ENCODE measurements at regions not wholly inside any gene's neighbourhood (a gene's known extent, or its start where the extent isn't known, plus 50 kb on each side); places are given as distances from the start of the nearest gene placed in this dataset.

- DNase-seq: peak; percentile 70
Observed at GRCh38 chr1:22289307-22289995, 146.6 kb upstream of the WNT4 start.

DNA sequence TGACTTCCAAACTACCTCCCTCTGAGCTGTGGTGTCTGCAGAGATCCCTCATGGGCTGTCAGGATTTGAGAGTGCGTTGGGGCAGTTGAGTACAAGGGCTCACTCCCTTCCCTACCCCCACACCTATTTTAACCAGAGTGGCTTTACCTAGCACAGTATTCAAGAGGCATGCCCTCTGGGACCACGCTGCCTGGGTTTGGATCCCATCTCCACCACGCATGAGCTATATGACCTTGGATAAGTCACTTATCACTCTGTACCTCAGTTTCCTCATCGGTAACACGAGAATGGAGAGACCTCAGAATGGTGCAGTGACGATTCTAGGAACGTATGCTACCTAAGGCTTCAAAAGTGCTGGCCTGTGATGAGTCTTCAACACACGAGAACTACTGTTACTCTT is 147.3 kb upstream of the WNT4 start:
- DNase-seq: no peak

- no peak for DNase-seq
Observed at GRCh38 chr1:22290611-22291010, 147.7 kb upstream of the WNT4 start.

- DNase-seq: no peak
Observed at GRCh38 chr1:22291057-22291456, 148.2 kb upstream of the WNT4 start.

GRCh38 chr1:22291494-22291893 is 148.6 kb upstream of the WNT4 start:
- DNase-seq: no peak

- no peak for DNase-seq
Observed at GRCh38 chr1:22292011-22292788, 149.3 kb upstream of the WNT4 start.

DNA sequence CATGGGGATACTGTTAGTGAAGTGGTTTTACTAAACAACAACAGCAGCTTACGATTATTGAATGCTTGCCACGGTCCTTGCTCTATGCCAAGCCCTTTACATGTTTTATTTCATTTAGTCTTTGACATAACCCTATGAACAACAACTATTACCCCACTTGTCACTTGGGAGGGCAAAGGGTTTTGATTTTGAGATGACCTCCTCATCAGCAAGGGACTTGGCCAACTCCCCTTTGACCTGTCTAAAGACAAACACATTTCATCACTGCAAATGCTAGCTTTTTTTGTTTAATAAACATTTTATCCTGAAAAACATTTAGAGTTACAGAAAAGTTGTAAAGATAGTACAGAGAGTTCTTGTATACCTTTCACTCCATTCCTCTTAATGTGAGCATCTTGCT is 152.5 kb upstream of the WNT4 start:
- no peak for DNase-seq

GRCh38 chr1:22295856-22296255 is 153.0 kb upstream of the WNT4 start:
- DNase-seq: no peak

DNA sequence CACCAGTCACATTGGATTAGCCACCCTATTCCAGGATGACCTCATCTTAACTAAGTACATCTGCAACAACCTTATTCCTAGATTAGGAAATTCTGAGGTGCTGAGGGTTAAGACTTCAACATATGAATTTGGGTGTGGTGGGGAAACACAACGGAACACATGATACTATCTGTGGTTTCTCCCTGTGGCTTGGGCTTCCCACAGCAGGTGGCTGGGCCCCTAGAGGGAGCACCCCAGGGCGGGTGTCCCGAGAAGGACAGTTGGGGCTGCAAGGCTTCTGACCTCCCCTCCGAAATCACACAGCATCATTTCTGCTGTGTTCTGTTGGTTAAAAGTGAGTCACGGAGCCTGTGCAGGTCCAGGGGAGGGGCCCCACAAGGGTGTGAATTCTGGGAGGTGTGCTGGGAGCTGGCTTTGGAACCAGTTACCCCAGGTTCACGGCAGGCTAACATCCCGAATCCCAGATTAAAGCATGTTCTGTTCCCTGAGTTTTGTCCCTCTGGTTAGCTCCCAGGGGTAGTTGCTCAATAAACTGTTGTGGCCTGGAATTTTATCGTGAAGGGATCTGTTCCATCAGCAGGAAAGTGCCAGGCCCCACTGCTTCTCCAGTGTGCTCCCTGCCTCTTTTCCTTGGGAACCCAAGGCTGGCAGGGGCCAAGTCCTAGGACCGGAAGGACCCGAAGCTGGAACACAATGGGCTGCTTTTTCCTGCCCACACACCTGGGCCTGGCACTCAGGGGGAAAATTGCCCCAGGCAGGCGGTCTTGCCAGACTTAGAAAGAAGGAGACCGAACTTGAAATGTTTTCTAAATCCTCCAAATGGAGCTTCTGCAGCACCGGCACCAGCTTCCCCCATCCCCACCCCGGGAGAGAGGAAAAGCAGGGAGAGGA is 154.0 kb upstream of the WNT4 start:
- no peak for DNase-seq

DNA sequence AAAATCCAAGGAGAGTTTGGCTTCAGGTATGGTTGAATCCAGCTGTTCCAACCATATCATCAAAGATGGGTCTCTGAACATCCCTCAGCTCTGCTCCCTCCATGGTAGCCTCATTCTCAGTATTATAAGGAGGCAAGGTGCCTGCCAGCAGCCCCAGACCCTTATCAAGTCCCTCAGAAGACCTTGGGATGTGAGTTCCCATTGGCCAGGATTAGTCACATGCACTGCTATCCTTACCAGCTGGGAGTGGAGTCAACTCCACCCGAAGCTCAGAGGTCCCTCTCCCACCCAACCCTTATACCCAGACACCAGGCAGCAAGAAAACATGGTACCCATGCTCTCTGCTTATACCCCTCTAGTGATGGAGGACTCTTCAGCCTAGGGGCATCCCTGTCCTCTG is 153.7 kb upstream of the ZBTB40 start:
- peak; percentile 47 for DNase-seq

- no peak for DNase-seq
Observed at GRCh38 chr1:22303816-22304215, 147.8 kb upstream of the ZBTB40 start.

GRCh38 chr1:22309572-22309971 is 142.1 kb upstream of the ZBTB40 start:
- no peak for DNase-seq

DNA sequence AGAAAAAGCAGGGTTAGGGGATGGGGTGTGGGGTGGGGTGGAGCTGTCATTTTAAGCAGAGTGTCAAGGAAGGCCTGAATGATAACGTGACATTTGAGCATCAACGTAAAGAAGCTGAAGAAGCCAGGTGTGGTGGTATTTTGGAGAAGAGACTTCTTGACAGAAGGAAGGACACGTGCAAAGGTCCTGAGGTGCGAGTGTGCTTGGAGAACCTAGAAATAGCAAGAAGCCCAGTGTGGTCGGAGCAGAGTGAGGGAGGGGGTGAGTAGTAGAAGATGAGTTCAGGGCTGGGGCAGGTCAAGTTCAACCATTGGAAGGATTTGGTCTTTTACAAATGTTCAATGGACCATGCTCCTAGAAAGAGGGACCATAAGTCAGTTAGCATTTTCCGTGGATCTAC is 140.2 kb upstream of the ZBTB40 start:
- no peak for DNase-seq

GRCh38 chr1:22313321-22313720 is 138.3 kb upstream of the ZBTB40 start:
- no peak for DNase-seq

DNA sequence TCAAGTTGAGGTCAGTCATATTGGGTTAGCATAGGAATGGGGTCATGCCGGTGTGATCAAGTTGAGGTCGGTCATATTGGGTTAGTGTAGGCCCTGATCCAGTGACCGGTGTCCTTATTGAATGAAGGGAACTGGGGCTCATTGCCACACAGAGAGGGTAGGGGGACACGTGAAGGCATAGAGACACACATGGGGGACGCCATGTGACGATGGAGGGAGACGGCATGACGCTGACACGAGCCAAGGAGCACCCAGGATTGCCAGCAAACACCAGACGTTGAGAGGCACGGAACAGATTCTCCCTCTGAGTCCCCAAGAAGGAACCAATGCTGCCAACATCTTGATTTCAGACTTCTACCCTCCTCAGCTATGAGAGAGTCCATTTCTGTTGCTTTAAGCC is 136.9 kb upstream of the ZBTB40 start:
- DNase-seq: no peak

DNA sequence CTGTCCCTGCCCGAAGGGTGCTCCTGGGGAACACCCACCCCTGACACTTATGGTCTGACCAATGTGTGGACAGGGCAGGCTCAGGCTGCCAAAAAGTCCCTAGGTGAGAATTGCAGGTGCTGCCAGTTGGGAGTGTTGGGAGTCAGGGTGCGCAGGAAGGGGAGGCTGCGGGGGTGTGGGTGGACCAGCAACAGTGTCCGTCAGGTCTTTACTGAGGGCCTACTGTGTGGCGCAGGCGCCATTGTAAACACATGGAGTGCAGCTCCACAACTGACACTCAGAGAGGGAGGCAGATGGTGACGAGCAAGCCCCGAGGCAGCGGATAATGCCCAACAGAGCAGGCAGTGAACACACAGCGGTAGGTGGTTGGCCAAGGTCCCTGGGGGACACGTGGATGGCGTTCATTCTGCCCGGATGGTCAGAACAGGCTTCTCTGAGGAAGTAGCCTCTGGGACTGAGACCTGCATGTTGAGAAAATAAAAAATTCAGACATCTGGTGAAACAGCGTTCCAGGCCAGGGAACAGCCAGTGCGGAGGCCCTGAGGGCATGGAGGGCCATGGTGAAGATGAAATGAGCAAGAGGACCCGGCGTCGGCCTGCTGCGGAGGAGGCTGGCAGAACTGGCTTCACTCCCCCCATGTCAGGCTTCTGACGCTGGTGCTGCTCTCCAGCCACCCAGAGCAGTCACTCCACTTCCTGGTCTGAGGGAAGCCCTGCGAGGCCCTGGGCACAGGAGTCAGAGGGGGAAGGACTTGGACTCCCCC is 136.2 kb upstream of the ZBTB40 start:
- no peak for DNase-seq

DNA sequence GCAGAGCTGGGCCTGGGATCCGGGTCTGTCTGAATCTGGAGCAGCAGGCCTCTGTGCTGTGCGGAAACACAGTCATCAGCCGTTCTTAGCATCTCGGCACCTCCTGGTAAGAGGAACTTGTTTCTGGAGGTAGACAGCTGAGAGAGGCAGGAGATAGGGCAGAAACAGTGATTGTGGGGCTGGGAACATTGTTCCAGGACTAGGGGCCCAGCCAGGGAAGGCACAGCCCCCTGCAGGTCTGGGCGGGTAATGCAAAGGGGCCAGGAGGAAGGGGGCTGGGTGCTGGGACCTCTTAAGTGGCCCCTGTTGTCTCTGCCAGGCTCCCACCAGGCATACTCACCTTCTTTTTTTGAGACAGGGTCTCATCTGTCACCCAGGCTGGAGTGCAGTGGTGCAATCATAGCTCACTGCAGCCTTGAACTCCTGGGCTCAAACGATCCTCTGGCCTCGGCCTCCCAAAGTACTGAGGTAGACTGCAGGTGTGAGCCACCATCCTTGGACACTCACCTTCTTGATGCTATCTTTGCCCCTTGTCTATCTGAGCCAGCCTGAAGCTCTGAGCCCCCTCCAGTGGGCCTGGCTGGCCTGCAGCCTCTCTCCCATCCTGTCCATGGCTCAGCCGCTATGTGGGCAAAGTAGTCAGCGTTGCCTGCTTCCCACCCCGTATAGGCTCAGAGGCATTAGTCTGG is 134.3 kb upstream of the ZBTB40 start:
- DNase-seq: peak; percentile 81

DNA sequence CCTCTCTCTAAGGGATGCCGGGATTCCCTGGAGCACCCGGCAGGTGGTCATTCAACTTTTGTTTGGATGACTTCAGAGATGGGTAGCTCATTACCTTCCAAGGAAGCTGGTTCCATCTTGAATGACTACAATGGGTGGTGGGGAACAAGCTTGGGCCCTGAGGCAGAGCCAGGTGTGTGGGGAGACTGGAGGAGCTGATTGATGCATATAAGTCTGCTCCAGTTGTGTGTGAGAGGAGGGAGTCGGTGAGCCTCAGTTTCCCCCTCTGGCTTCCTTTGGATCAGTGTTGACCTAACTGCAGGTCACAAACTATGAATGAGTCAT is 133.8 kb upstream of the ZBTB40 start:
- DNase-seq: peak; percentile 25

- peak; percentile 94 for DNase-seq
Observed at GRCh38 chr1:22318279-22318981, 133.2 kb upstream of the ZBTB40 start.

DNA sequence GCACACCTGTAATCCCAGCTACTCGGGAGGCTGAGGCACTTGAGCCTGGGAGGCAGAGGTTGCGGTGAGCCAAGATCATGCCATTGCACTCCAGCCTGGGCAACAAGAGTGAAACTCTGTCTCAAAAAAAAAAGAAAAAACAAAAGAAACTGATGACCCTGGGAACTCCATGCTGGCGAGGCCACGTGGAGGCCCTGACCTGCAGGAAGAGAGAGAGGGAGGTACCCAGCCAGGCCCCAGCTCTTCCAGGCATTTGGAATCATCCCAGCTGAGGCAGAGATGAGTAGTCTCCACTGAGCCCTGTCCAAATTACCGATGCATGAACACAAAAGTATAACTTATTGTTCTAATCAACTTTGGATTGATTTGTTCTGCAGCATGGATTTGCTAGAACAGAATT is 132.0 kb upstream of the ZBTB40 start:
- no peak for DNase-seq

DNA sequence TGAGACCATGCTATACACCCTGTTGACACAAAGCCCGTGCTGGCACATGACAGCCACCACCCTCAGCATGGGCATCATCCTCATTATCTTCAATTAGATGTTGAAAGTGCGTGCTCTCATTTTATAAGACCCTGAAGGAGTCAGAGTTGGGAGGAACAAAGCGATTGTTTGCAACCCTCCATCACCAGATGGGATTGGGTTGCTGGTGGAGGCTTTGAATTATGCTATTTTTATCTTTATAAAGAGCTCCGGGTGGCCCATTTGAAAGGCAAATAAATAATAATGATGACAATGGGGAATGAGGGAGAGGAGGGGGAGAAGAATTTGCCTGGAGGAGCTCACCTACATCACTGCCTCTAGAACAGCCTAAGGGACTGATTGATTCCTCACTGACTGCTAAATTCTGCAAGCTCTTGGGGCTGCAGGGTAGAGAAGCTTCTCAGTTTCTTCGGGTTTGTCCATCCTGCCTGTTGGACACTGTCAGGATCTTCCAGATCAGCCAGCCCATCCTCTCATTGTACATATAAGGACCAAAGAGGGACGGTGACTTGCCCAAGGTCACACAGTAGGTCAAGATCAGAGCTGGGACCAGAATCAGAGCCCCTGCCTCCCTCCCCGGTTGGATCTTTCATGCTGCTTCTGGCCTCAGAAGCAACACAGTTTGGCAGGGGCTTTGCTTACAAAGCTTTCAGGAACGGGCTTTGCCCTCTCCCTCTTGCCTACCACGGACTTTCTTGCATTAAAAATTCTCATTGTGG is 130.9 kb upstream of the ZBTB40 start:
- no peak for DNase-seq

All from NCI-H82 (cell line).